H9 (cell line): ENCODE measurements at regions not wholly inside any gene's neighbourhood (a gene's known extent, or its start where the extent isn't known, plus 50 kb on each side); places are given as distances from the start of the nearest gene placed in this dataset.

Source experiments
- DNase-seq: peaks from one replicate; pipeline ENCODE4 v3.0.0-alpha.2; 2017
- H2AFZ ChIP-seq: one replicate; pipeline ENCODE4 v1.6.1; 2013; ENCODE audit warnings: mild to moderate bottlenecking, low read length, control low read depth, moderate library complexity
- H2AK5ac ChIP-seq: 2 replicates; pipeline ENCODE4 v1.6.1; 2013; ENCODE audit warnings: low read length, control low read depth, mixed read lengths; ENCODE audit not compliant: insufficient read length
- H2BK120ac ChIP-seq: one replicate; pipeline ENCODE4 v1.6.1; 2013; ENCODE audit warnings: low read depth, mild to moderate bottlenecking, low read length, control low read depth, inconsistent platforms; ENCODE audit not compliant: poor library complexity, severe bottlenecking
- H2BK12ac ChIP-seq: 2 replicates; pipeline ENCODE4 v1.6.1; 2013; ENCODE audit warnings: low read length, control low read depth, mixed read lengths, low read depth; ENCODE audit not compliant: insufficient read length
- H2BK15ac ChIP-seq: 2 replicates; pipeline ENCODE4 v1.6.1; 2013; ENCODE audit warnings: low read depth, low read length, control low read depth
- H2BK20ac ChIP-seq: one replicate; pipeline ENCODE4 v1.6.1; 2013; ENCODE audit warnings: low read depth, mild to moderate bottlenecking, low read length, control low read depth, inconsistent platforms; ENCODE audit not compliant: poor library complexity, severe bottlenecking
- H2BK5ac ChIP-seq: 2 replicates; pipeline ENCODE4 v1.6.1; 2013; ENCODE audit warnings: low read length, control low read depth, mixed read lengths; ENCODE audit not compliant: insufficient read length
- H3K14ac ChIP-seq: 2 replicates; pipeline ENCODE4 v1.6.1; 2013; ENCODE audit warnings: low read length, control low read depth; ENCODE audit not compliant: insufficient read depth
- H3K18ac ChIP-seq: 2 replicates; pipeline ENCODE4 v1.6.1; 2013; ENCODE audit warnings: low read depth, mild to moderate bottlenecking, mixed read lengths, low read length, control low read depth; ENCODE audit not compliant: insufficient read length
- H3K23ac ChIP-seq: 2 replicates; pipeline ENCODE4 v1.6.1; 2013; ENCODE audit warnings: low read length, control low read depth, mixed read lengths, low read depth; ENCODE audit not compliant: insufficient read length
- H3K23me2 ChIP-seq: 2 replicates; pipeline ENCODE4 v1.6.1; 2013; ENCODE audit warnings: low read depth, mild to moderate bottlenecking, mixed read lengths, low read length, control low read depth; ENCODE audit not compliant: insufficient read length, poor library complexity, severe bottlenecking
- H3K27ac ChIP-seq: 2 replicates; pipeline ENCODE4 v1.5.1; 2013; ENCODE audit warnings: low read length, control low read depth, mixed read lengths, low read depth; ENCODE audit not compliant: insufficient read length
- H3K27me3 ChIP-seq: 2 replicates; pipeline ENCODE4 v1.6.1; 2013; ENCODE audit warnings: low read length, control low read depth, inconsistent platforms; ENCODE audit not compliant: insufficient read depth
- H3K4ac ChIP-seq: 2 replicates; pipeline ENCODE4 v1.6.1; 2013; ENCODE audit warnings: low read depth, mild to moderate bottlenecking, control low read depth, inconsistent platforms, low read length, moderate library complexity
- H3K4me1 ChIP-seq: 2 replicates; pipeline ENCODE4 v1.6.1; 2013; ENCODE audit warnings: low read length, control low read depth, inconsistent platforms; ENCODE audit not compliant: insufficient read depth
- H3K4me2 ChIP-seq: 2 replicates; pipeline ENCODE4 v1.6.1; 2013; ENCODE audit warnings: low read length, control low read depth, mixed read lengths; ENCODE audit not compliant: insufficient read length, insufficient read depth
- H3K56ac ChIP-seq: 2 replicates; pipeline ENCODE4 v1.6.1; 2013; ENCODE audit warnings: low read depth, mild to moderate bottlenecking, mixed read lengths, low read length, control low read depth; ENCODE audit not compliant: insufficient read length
- H3K79me1 ChIP-seq: 2 replicates; pipeline ENCODE4 v1.6.1; 2013; ENCODE audit warnings: low read depth, mild to moderate bottlenecking, moderate library complexity, low read length, control low read depth, inconsistent platforms; ENCODE audit not compliant: insufficient read depth, poor library complexity, severe bottlenecking
- H3K79me2 ChIP-seq: 2 replicates; pipeline ENCODE4 v1.6.1; 2013; ENCODE audit warnings: low read length, control low read depth, inconsistent platforms; ENCODE audit not compliant: insufficient read depth
- H3K9ac ChIP-seq: 2 replicates; pipeline ENCODE4 v1.6.1; 2013; ENCODE audit warnings: low read length, control low read depth, mixed read lengths; ENCODE audit not compliant: insufficient read length; ENCODE audit errors: extremely low read depth
- H3K9me3 ChIP-seq: one replicate; pipeline ENCODE4 v1.6.1; 2013; ENCODE audit warnings: low read depth, low read length, inconsistent platforms; ENCODE audit not compliant: control insufficient read depth
- H3T11ph ChIP-seq: one replicate; pipeline ENCODE4 v1.6.1; 2013; ENCODE audit warnings: mild to moderate bottlenecking, low read length, control low read depth, inconsistent platforms
- H4K20me1 ChIP-seq: one replicate; pipeline ENCODE4 v1.6.1; 2013; ENCODE audit not compliant: control insufficient read depth, insufficient read length, insufficient read depth
- H4K5ac ChIP-seq: 2 replicates; pipeline ENCODE4 v1.6.1; 2013; ENCODE audit warnings: low read depth, mild to moderate bottlenecking, mixed read lengths, low read length, control low read depth; ENCODE audit not compliant: insufficient read length
- H4K8ac ChIP-seq: replicated peaks from 2 replicates; pipeline ENCODE4 v1.6.1; 2013; ENCODE audit warnings: low read length, control low read depth, mixed read lengths, low read depth; ENCODE audit not compliant: insufficient read length
- H4K91ac ChIP-seq: 2 replicates; pipeline ENCODE4 v1.6.1; 2013; ENCODE audit warnings: low read depth, mild to moderate bottlenecking, moderate library complexity, mixed read lengths, low read length, control low read depth; ENCODE audit not compliant: insufficient read length
- H3K27ac Mint-ChIP-seq, 3 experiments: 2 replicates in 2 of 3; 3 replicates in 1 of 3; pipeline ENCODE4 v1.8.0; 2020 to 2021; ENCODE audit warnings: mixed read lengths in 3 of 3, mild to moderate bottlenecking in 1 of 3, moderate library complexity in 1 of 3
- H3K27me3 Mint-ChIP-seq: 2 replicates; pipeline ENCODE4 v1.8.0; 2021; ENCODE audit warnings: low read depth, mild to moderate bottlenecking, moderate library complexity, mixed read lengths
- H3K36me3 Mint-ChIP-seq, 3 experiments: 2 replicates in 2 of 3; 3 replicates in 1 of 3; pipeline ENCODE4 v1.8.0; 2020 to 2021; ENCODE audit warnings: low read depth in 3 of 3, mixed read lengths in 3 of 3; ENCODE audit not compliant: insufficient read depth in 1 of 3
- H3K4me1 Mint-ChIP-seq, 2 experiments: 2 replicates each; pipeline ENCODE4 v1.8.0; 2020; ENCODE audit warnings: mixed read lengths in 2 of 2
- H3K4me3 Mint-ChIP-seq, 2 experiments: 2 replicates in 1 of 2; 3 replicates in 1 of 2; pipeline ENCODE4 v1.8.0; 2020 to 2021; ENCODE audit warnings: mild to moderate bottlenecking in 2 of 2, mixed read lengths in 2 of 2, moderate library complexity in 1 of 2
- H3K9me3 Mint-ChIP-seq, 2 experiments: 2 replicates in 1 of 2; 3 replicates in 1 of 2; pipeline ENCODE4 v1.8.0; 2020; ENCODE audit warnings: mild to moderate bottlenecking in 2 of 2, mixed read lengths in 2 of 2, moderate library complexity in 1 of 2
- CTCF ChIP-seq: fragments of 200-600 bp; sonication (generic); conservative IDR thresholded peaks from 3 replicates; pipeline ENCODE4 v1.8.0; 2021; ENCODE audit warnings: antibody characterized with exemption, mild to moderate bottlenecking
- WGBS: extraction: QIAGEN DNeasy Blood & Tissue Kit; methylation state at CpG from one replicate; pipeline ENCODE4 v1.1.7; 2013; ENCODE audit warnings: missing lambda C conversion rate, low lambda C conversion rate, mixed read lengths; ENCODE audit not compliant: insufficient read length; ENCODE audit errors: extremely low coverage; 5-methylcytosine and 5-hydroxymethylcytosine counted together

- no peak overlapping the region for H2BK12ac ChIP-seq
- no peak overlapping the region for H4K8ac ChIP-seq
- H3K4me2 ChIP-seq: no peak overlapping the region
- no peak overlapping the region for H2AK5ac ChIP-seq
- no peak overlapping the region for H2BK15ac ChIP-seq
- H3K4me1 ChIP-seq: no peaks in the 10 kb centered on the region
- H3K23me2 ChIP-seq: no peaks in the 10 kb centered on the region
- H4K5ac ChIP-seq: no peak overlapping the region
- no peak overlapping the region for H3K56ac ChIP-seq
- no peaks in the 10 kb centered on the region for H3K9me3 ChIP-seq
- whole genome bisulfite sequencing: no CpG with 5 or more reads among the region's 6 CpGs
- DNase-seq: no peak
- no peak overlapping the region for H3K27ac Mint-ChIP-seq
- H3K27me3 Mint-ChIP-seq: peaks cover 7% of the 10 kb centered on the region
- H4K20me1 ChIP-seq: no peaks in the 10 kb centered on the region
- H3K9ac ChIP-seq: no peak overlapping the region
- no peak overlapping the region for H2BK5ac ChIP-seq
- no peak overlapping the region for H4K91ac ChIP-seq
- no peak overlapping the region for H3K18ac ChIP-seq
- H3K27me3 ChIP-seq: no peaks in the 10 kb centered on the region; the same call in 1 of the 2 replicates
- no peaks in the 10 kb centered on the region for H3K79me2 ChIP-seq
- no peaks in the 10 kb centered on the region for H3K79me1 ChIP-seq
- H2AFZ ChIP-seq: no peak overlapping the region
- H2BK20ac ChIP-seq: no peak overlapping the region
- TF ChIP-seq CTCF: no peak
- peaks cover 15 to 24% of the 10 kb centered on the region in 2 experiments for H3K4me1 Mint-ChIP-seq
- no peak overlapping the region for H2BK120ac ChIP-seq
- peaks cover 0 to 15% (median 5%) of the 10 kb centered on the region in 3 experiments; a peak in 5 of 7 replicates for H3K36me3 Mint-ChIP-seq
- no peak overlapping the region for H3K23ac ChIP-seq
- no peak overlapping the region for H3K14ac ChIP-seq
- H3T11ph ChIP-seq: no peak overlapping the region
- H3K4me3 Mint-ChIP-seq: no peak overlapping the region
- H3K4ac ChIP-seq: no peak overlapping the region
- peaks cover 7 to 9% of the 10 kb centered on the region in 2 experiments for H3K9me3 Mint-ChIP-seq
- no peak overlapping the region for H3K27ac ChIP-seq
Measured at GRCh38 chr1:4028139-4028501, 128.0 kb upstream of the C1orf174 start.
